Epithelial cell of esophagus (primary cell): ENCODE measurements at regions not wholly inside any gene's neighbourhood (a gene's known extent, or its start where the extent isn't known, plus 50 kb on each side); places are given as distances from the start of the nearest gene placed in this dataset.

Source experiments
- DNase-seq: peaks from one replicate; pipeline ENCODE4 v3.0.0; 2010; ENCODE audit warnings: low read depth
- H3K4me3 ChIP-seq: 2 replicates; pipeline ENCODE4 v1.5.1; 2011; ENCODE audit warnings: mild to moderate bottlenecking, low read length, control low read depth
- CTCF ChIP-seq: IDR thresholded peaks from 2 replicates; pipeline ENCODE4 v1.5.1; 2011; ENCODE audit warnings: low read depth, mild to moderate bottlenecking, low read length, control low read depth, inconsistent platforms; ENCODE audit not compliant: insufficient read depth; ENCODE audit errors: missing control alignments

DNA sequence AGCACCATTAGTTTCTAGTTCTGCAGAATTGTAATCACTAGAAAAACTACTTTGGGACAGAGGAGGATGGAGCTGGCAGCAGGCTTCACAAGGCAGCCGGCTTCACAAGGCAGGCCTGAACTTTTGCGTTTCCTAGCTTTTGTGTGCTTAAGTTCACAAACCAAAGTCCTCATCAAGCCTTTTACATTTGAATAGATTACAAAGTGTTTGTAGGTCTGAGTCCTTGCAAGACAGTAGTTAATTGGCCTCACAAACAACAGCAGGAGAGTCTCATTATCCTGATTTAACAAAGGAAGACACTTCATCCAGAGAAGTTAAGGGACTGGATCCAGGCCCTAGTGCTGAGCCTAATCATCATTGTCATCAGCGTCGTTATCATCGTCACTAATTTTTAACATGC, 147.8 kb upstream of the AUTS2 start:
- no peak for DNase-seq
- no peak overlapping the region for H3K4me3 ChIP-seq
- TF ChIP-seq CTCF = no peak

DNA sequence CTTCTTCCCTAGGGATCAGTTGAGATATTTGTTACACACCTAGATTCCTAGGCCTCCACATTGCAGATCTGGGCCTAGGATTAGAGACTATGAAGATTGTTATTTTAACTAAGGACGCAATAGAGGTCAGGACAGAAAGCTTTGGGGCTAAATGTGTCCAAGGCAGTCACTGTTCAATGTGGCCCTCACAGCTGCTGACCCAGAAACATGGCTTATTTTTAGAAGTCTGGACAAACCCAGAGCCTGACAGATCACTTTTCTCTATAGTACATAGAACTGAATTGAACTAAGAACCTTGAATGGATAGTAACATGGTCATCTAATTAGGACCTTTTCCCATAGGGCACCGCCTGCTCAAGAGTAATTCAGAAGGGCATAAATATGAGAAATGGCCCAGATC, 146.6 kb upstream of the AUTS2 start:
- H3K4me3 ChIP-seq = no peak overlapping the region
- DNase-seq = no peak
- no peak for TF ChIP-seq CTCF

GRCh38 chr7:69452797-69453196, 145.5 kb upstream of the AUTS2 start:
- DNase-seq = no peak
- no peak overlapping the region for H3K4me3 ChIP-seq
- no peak for TF ChIP-seq CTCF

DNA sequence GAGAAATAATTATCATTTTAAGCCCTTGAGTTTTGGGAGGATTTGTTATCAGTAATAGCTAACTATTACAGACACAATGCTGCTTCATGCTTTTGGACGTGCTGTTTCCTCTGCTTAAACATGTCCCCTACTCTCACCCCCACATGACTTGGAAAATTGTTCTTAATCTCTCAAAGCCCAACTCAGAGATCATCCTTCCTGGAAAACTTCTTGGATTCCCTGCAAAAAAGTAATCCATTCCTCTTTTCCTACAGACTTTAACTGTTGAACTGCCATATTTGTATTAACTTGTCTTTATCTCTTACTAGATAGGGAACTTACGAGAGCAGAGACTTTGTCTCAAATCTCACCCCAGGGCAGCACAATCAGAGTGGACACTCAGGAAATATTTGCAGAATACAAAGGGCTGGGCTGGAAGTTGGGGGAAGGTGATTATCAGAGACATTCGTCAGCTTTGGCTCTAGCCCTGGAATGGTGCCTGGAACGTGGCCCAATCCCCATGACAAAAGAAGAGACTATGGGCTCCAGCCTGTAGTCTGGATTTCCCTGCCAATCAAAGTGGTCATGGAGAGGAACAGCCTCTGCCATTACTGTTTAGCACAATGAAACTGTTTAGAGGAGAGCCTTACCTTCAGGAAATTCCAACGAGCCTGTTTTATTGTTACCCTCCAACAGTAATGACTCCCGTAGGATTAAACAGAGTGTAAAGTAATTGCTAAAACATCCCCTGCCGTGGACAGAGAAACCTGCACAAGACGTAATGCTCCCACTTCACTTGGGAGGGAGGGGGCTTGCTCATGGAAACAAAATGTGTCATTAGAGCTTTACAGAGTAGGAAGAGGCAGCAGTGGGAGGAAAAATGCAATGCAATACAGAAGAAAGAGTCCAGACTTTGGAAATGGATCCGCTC, 140.4 kb upstream of the AUTS2 start:
- no peak overlapping the region for H3K4me3 ChIP-seq
- TF ChIP-seq CTCF = no peak
- no peak for DNase-seq

- no peak for TF ChIP-seq CTCF
- no peak overlapping the region for H3K4me3 ChIP-seq
- DNase-seq = no peak
Measured at GRCh38 chr7:69464035-69464434, 134.2 kb upstream of the AUTS2 start.

DNA sequence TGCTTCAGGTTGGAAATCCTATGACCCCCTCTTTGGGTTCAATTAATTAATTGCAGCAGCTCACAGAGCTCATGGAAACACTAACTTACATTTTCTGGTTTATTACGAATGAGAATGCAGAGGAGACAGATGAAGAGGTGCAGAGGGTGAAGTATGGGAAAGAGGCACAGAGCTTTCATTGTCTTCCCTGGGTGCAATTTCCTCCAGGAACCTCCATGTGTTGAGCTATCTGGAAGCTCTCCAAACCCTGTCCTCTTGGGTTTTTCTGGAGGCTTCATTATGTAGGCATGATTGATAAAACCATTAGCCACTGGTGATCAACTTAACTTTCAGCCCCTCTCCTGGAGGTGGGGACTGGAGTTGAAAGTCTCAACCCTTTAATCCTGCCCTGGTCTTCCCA, 133.0 kb upstream of the AUTS2 start:
- H3K4me3 ChIP-seq = no peak overlapping the region
- DNase-seq = no peak
- TF ChIP-seq CTCF = no peak

DNA sequence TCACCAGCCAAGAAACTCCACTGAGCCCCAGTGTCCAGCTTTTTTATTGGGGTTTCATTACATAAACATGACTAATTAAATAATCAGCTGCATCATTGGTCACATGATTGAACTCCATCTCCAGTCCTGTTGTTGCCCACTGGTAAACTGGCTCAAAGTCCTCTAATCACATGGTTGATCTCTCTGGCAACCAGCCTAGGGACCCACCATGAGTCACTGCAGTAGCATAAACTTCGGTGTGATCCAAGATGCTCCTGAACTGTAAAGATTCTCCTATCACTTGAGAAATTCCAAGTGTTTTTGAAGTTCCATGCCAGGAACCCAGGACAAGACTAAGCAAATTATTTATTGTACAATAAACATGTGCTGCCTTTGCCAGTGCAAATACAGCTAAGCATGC, 130.4 kb upstream of the AUTS2 start:
- H3K4me3 ChIP-seq = no peak overlapping the region
- no peak for DNase-seq
- no peak for TF ChIP-seq CTCF
